ENCODE measurements at regions not wholly inside any gene's neighbourhood (a gene's known extent, or its start where the extent isn't known, plus 50 kb on each side); places are given as distances from the start of the nearest gene placed in this dataset.

- CTCF ChIA-PET, result no interaction called here
- no TSS peak for BruUV-seq (replicated peaks)
- DNase-seq (ENCODE audit: low read depth, low spot score), result no peak
Observed at GRCh38 chr11:37378958-37379357, 780.9 kb upstream of the RAG2 start.

DNA sequence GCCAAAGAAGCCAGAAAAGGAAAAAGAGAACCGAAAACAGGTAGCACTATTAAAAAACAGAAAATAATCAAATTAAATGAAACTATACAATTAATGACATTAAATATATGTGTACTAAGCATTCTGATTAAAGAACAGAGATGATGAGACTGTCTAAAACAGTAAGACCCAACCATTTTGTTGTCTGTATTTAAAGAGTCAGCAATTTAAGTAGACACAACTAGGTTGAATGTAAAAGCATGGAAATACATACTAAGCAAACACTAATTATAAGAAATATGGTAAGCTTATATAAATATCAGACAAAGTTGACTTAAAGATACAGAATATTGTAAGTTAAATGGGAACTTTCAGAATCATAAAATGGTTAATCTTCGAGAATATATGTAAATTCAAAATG lies 774.6 kb upstream of the RAG2 start:
- H4K20me1 ChIP-seq (ENCODE audit: insufficient read depth), result no peaks in the 10 kb centered on the region
- H3K4me3 ChIP-seq (replicated peaks in 1 of 2; ENCODE audit: low read depth in 1 of 2, low read length in 2 of 2), result no peak overlapping the region
- H3K36me3 ChIP-seq (ENCODE audit: control insufficient read depth in 1 of 2, insufficient read depth in 2 of 2, low read length in 2 of 2), result no peaks in the 10 kb centered on the region
- no peak for TF ChIP-seq YY1 (IDR thresholded peaks at IDR 0.05; ENCODE audit: extremely low read depth, insufficient replicate concordance, low read depth, low read length)
- TF ChIP-seq, protein P1, sequence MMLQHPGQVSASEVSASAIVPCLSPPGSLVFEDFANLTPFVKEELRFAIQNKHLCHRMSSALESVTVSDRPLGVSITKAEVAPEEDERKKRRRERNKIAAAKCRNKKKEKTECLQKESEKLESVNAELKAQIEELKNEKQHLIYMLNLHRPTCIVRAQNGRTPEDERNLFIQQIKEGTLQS (IDR thresholded peaks at IDR 0.05), result no peak
- TF ChIP-seq REST (IDR thresholded peaks at IDR 0.05; ENCODE audit: low read depth), result no peak
- no peak for TF ChIP-seq RAD21 (IDR thresholded peaks at IDR 0.05; ENCODE audit: low read depth)
- no peak for TF ChIP-seq JUND (IDR thresholded peaks at IDR 0.05)
- no peak overlapping the region for H3K4me2 ChIP-seq (ENCODE audit: low read length)
- ChIA-PET RAD21 (ENCODE audit: low non-redundant PET in 1 of 2, low total read pairs in 2 of 2, uncharacterized antibody in 2 of 2, unreplicated experiment in 2 of 2) (no interaction called here), CTCF (no interaction called here), POLR2A (no interaction called here)
- H3K27ac ChIP-seq (ENCODE audit: low read depth, low read length), result no peak overlapping the region
- peaks cover 0 to 20% of the 10 kb centered on the region in 2 experiments; a peak in 2 of 4 replicates for H3K9me3 ChIP-seq (ENCODE audit: control insufficient read depth in 1 of 2, insufficient read depth in 1 of 2, low read depth in 1 of 2, low read length in 2 of 2)
- no peak overlapping the region for H3K9ac ChIP-seq (ENCODE audit: low read length)
- H3K27me3 ChIP-seq (ENCODE audit: insufficient read depth, low read length), result no peaks in the 10 kb centered on the region
- BruUV-seq (replicated peaks), result no TSS peak
- intact Hi-C loops (cut with micrococcal nuclease), result no loop called here
- H2AFZ ChIP-seq (ENCODE audit: low read depth, low read length, poor library complexity, severe bottlenecking), result no peak overlapping the region
- H3K79me2 ChIP-seq (ENCODE audit: insufficient read depth, low read length), result no peaks in the 10 kb centered on the region
- H3K4me1 ChIP-seq (ENCODE audit: control insufficient read depth in 1 of 2, insufficient read depth in 2 of 2, low read length in 2 of 2), result no peaks in the 10 kb centered on the region
- ATAC-seq, result no peak
- no peak for DNase-seq (ENCODE audit: low read depth, low spot score)
- no peaks in the 10 kb centered on the region for H3K9me2 ChIP-seq (ENCODE audit: insufficient read depth)

More at GRCh38 chr11:37378958-37379357, 780.9 kb upstream of the RAG2 start:
- no peak overlapping the region for H2AFZ ChIP-seq (ENCODE audit: low read depth, low read length, poor library complexity, severe bottlenecking)
- ChIA-PET POLR2A (no interaction called here), RAD21 (ENCODE audit: low non-redundant PET in 1 of 2, low total read pairs in 2 of 2, uncharacterized antibody in 2 of 2, unreplicated experiment in 2 of 2) (no interaction called here)
- no peak overlapping the region for H3K4me3 ChIP-seq (replicated peaks in 1 of 2; ENCODE audit: low read depth in 1 of 2, low read length in 2 of 2)
- no peaks in the 10 kb centered on the region for H3K9me2 ChIP-seq (ENCODE audit: insufficient read depth)
- H3K9ac ChIP-seq (ENCODE audit: low read length), result no peak overlapping the region
- intact Hi-C loops (cut with micrococcal nuclease), result no loop called here
- TF ChIP-seq ZNF274 (IDR thresholded peaks at IDR 0.05; ENCODE audit: low read depth, low read length), result no peak
- no peak for TF ChIP-seq ELF1 (IDR thresholded peaks at IDR 0.05; ENCODE audit: borderline replicate concordance, low read depth)
- H3K4me2 ChIP-seq (ENCODE audit: low read length), result no peak overlapping the region
- no peaks in the 10 kb centered on the region for H4K20me1 ChIP-seq (ENCODE audit: insufficient read depth)
- H3K27ac ChIP-seq (ENCODE audit: low read depth, low read length), result no peak overlapping the region
- peaks cover 0 to 13% of the 10 kb centered on the region in 2 experiments; a peak in 2 of 4 replicates for H3K9me3 ChIP-seq (ENCODE audit: control insufficient read depth in 1 of 2, insufficient read depth in 1 of 2, low read depth in 1 of 2, low read length in 2 of 2)
- no peak for ATAC-seq
- H3K27me3 ChIP-seq (ENCODE audit: insufficient read depth, low read length), result no peaks in the 10 kb centered on the region
- no peaks in the 10 kb centered on the region for H3K79me2 ChIP-seq (ENCODE audit: insufficient read depth, low read length)
- H3K4me1 ChIP-seq (ENCODE audit: control insufficient read depth in 1 of 2, insufficient read depth in 2 of 2, low read length in 2 of 2), result no peaks in the 10 kb centered on the region
- no peaks in the 10 kb centered on the region for H3K36me3 ChIP-seq (ENCODE audit: control insufficient read depth in 1 of 2, insufficient read depth in 2 of 2, low read length in 2 of 2)
